GM19468 (cell line): ENCODE measurements at regions not wholly inside any gene's neighbourhood (a gene's known extent, or its start where the extent isn't known, plus 50 kb on each side); places are given as distances from the start of the nearest gene placed in this dataset.

ENCODE experiments used
- ATAC-seq: cut with Tn5 transposase; IDR thresholded peaks from one replicate; pipeline ENCODE4 v1.9.1; 2021; ENCODE audit warnings: mild to moderate bottlenecking, moderate library complexity, moderate number of reproducible peaks; ENCODE audit not compliant: unreplicated experiment; ENCODE audit errors: extremely low read depth

DNA sequence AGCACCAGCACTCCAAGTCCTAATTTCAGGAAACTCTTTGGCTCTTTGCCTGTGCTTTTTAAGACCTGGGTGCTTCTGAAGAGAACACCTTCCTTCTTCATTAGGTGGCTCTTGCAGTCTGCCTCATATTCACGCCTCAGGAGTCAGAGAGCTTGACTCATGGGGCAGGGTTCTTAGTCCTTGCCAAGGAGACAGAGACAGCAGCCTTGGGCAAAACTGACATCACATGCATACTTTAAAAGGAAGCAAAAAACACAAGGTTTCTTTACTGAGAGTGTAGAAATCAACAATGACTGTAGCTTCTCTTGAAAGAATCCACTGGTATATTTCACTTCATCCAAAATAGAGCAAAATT lies 780.6 kb downstream of the INHBA start:
- ATAC-seq, result no peak

DNA sequence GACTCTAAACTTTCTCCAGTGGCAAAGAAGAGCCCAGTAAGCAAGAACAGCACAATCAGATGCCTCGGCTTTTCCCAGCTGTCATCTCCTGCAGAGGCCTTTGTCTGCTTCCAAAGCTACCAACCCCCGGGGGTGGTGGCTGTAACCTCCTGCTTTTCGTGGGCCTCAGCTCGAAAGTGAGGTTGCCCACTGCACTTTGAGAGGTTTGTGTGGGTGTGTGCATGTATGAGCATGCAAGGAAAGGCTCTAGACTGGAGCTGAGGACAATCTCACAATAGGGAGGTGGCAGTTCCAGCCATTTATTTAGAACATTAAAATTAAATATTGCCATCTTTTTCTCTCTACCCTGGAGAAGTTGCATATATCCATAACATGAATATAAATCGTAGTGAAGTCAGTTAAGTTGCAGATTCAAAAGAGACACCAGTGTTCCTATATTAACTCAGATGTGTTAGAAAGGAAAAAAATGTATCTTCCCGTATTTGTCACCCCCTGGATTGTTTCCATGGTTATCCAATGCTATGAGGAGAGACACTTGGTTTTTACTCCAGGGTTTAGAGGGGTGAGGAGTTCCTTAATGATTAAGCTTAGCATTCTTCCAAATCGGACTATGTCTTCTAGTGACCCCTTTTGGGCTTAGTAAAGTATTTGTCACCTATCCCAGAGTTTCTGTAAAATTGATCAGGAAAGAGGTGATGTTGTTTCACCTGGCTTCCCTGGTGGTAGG lies 781.1 kb downstream of the INHBA start:
- ATAC-seq, result no peak

DNA sequence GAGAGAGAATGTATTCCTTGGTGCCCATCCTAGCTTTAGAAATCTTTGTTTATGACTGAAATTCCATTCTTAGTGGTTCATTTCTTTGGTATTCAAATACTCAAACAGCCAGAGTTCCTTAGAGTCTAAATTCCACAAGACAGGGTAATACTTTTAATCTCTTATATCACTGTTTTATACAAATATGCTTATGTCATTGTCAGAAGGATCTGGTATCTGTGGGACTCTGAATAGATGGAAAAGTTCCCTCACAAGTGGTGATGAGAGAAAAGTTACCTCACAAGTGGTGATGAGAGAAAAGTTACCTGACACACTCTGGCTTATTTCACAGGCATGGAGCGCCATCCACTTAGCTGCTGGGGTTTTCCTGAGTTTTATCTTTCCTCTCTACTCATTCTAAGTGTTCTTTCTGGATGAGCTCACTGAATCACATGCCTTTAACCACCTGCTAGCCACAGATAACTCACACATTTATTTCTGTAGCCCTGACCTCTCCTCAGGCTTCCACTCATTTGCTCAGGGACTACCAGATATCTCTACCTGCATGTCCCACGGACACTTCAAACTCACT lies 784.0 kb downstream of the SUGCT start:
- no peak for ATAC-seq

DNA sequence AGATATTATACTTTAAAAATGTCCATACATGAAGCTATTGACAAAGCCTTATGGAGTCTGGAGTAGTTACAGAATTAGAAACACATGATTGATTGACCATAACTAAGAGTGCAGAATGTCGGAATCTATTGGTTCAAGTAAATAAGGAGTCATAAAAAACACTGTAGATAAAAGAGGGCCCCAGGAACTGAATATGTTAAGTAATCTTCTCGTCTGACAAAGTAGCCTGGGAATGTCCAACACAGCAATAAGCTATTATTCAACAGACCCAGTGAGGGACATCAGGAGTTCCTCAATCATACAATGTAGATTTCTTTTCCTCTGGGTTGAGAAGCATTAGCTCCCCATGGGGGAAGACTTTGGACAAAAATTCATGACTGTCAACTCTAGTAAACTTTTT lies 782.0 kb downstream of the SUGCT start:
- no peak for ATAC-seq

DNA sequence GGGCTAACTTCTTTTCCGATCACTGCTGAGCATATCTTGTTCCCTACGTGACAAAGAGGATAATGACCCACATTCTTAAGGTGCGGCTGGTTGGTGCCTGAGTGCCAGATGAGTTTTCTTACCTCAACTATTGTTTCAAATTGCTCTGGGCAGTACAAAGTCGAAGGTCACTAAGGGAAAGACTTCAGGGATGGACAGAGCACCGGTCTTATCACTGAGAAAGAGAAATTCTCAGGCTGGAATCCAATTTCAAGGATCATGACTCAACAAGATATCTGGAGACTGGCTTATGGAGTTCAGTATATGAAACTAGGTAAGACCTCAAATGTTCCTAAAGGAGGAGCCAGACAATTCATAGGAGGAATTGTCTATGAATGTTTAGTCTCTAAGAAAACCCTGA lies 780.3 kb downstream of the SUGCT start:
- no peak for ATAC-seq
